GM21619 (cell line): ENCODE measurements at regions not wholly inside any gene's neighbourhood (a gene's known extent, or its start where the extent isn't known, plus 50 kb on each side); places are given as distances from the start of the nearest gene placed in this dataset.
"Not testable (repeated sequence)": the region's sequence is repeated elsewhere in the genome, so short reads cannot be mapped to it uniquely, and the experiment has no call there.

Source experiments
- ATAC-seq: cut with Tn5 transposase; IDR thresholded peaks from one replicate; pipeline ENCODE4 v1.9.1; 2021; ENCODE audit not compliant: unreplicated experiment

- ATAC-seq = no peak
Measured at GRCh38 chr7:119522698-119523097, 750.3 kb upstream of the KCND2 start.

- ATAC-seq = no peak
Measured at GRCh38 chr7:119545118-119545517, 727.9 kb upstream of the KCND2 start.

GRCh38 chr7:119555788-119556187 lies 717.2 kb upstream of the KCND2 start:
- no peak for ATAC-seq

- no peak for ATAC-seq
Measured at GRCh38 chr7:119556436-119556835, 716.5 kb upstream of the KCND2 start.

- no peak for ATAC-seq
Measured at GRCh38 chr7:119561751-119562150, 711.2 kb upstream of the KCND2 start.

GRCh38 chr7:119562839-119563238 lies 710.1 kb upstream of the KCND2 start:
- no peak for ATAC-seq

- ATAC-seq = no peak
Measured at GRCh38 chr7:119571666-119572065, 701.3 kb upstream of the KCND2 start.

GRCh38 chr7:119572132-119572531 lies 700.8 kb upstream of the KCND2 start:
- no peak for ATAC-seq

GRCh38 chr7:119572541-119572940 lies 700.4 kb upstream of the KCND2 start:
- ATAC-seq = no peak

- ATAC-seq = no peak
Measured at GRCh38 chr7:119578116-119578515, 694.9 kb upstream of the KCND2 start.

GRCh38 chr7:119594956-119595355 lies 678.0 kb upstream of the KCND2 start:
- ATAC-seq = no peak

GRCh38 chr7:119596651-119597050 lies 676.3 kb upstream of the KCND2 start:
- ATAC-seq = no peak

GRCh38 chr7:119606297-119606696 lies 666.7 kb upstream of the KCND2 start:
- no peak for ATAC-seq

- no peak for ATAC-seq
Measured at GRCh38 chr7:119620769-119621168, 652.2 kb upstream of the KCND2 start.

- no peak for ATAC-seq
Measured at GRCh38 chr7:119623427-119623826, 649.5 kb upstream of the KCND2 start.

- ATAC-seq = no peak
Measured at GRCh38 chr7:119630406-119630969, 642.5 kb upstream of the KCND2 start.

GRCh38 chr7:119633812-119634211 lies 639.2 kb upstream of the KCND2 start:
- ATAC-seq = not testable (repeated sequence)

- no peak for ATAC-seq
Measured at GRCh38 chr7:119640326-119640725, 632.6 kb upstream of the KCND2 start.

- ATAC-seq = no peak
Measured at GRCh38 chr7:119640861-119641260, 632.1 kb upstream of the KCND2 start.

- ATAC-seq = no peak
Measured at GRCh38 chr7:119643558-119643957, 629.4 kb upstream of the KCND2 start.

- no peak for ATAC-seq
Measured at GRCh38 chr7:119647286-119647685, 625.7 kb upstream of the KCND2 start.

GRCh38 chr7:119648752-119649151 lies 624.2 kb upstream of the KCND2 start:
- not testable (repeated sequence) for ATAC-seq

- ATAC-seq = no peak
Measured at GRCh38 chr7:119660080-119660479, 612.9 kb upstream of the KCND2 start.

GRCh38 chr7:119664601-119665000 lies 608.4 kb upstream of the KCND2 start:
- no peak for ATAC-seq
